ENCODE measurements at regions not wholly inside any gene's neighbourhood (a gene's known extent, or its start where the extent isn't known, plus 50 kb on each side); places are given as distances from the start of the nearest gene placed in this dataset.

DNA sequence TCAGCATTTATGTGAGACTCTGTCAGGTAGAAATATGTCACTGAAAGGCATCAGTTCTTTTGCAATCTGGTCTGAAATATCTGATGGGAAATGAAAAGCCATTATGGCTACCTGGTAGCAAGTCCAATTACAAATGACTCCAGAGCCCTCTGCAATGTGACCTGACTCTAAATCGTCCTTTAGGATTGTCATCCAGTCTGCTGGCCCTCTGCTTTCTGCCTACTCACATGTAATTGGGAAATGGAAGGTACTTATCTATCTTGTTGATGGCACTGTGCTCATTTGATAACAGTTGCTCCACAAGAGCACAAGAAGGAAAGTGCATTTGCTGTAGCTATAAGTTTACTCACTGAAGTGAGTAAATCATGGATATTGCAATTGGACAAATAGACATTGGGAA is 799.8 kb downstream of the RAPGEF2 start:
- TF ChIP-seq, protein P1, sequence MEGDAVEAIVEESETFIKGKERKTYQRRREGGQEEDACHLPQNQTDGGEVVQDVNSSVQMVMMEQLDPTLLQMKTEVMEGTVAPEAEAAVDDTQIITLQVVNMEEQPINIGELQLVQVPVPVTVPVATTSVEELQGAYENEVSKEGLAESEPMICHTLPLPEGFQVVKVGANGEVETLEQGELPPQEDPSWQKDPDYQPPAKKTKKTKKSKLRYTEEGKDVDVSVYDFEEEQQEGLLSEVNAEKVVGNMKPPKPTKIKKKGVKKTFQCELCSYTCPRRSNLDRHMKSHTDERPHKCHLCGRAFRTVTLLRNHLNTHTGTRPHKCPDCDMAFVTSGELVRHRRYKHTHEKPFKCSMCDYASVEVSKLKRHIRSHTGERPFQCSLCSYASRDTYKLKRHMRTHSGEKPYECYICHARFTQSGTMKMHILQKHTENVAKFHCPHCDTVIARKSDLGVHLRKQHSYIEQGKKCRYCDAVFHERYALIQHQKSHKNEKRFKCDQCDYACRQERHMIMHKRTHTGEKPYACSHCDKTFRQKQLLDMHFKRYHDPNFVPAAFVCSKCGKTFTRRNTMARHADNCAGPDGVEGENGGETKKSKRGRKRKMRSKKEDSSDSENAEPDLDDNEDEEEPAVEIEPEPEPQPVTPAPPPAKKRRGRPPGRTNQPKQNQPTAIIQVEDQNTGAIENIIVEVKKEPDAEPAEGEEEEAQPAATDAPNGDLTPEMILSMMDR (IDR thresholded peaks at IDR 0.05; ENCODE audit: borderline replicate concordance, extremely low read depth, low read length, poor library complexity, severe bottlenecking) = no peak
- no peak for TF ChIP-seq EZH2 (IDR thresholded peaks at IDR 0.05; ENCODE audit: borderline replicate concordance, low read depth, low read length, severe bottlenecking)
